HCT116 (cell line): ENCODE measurements at regions not wholly inside any gene's neighbourhood (a gene's known extent, or its start where the extent isn't known, plus 50 kb on each side); places are given as distances from the start of the nearest gene placed in this dataset.
A peak's percentile ranks its signal among the peaks of the same experiment; 100 is the strongest.

Experiments used
- ATAC-seq: fragments of 200-7000 bp; cut with Tn5 transposase; 2 replicates; pipeline ENCODE4 v1.9.1; 2020; ENCODE audit warnings: mild to moderate bottlenecking, moderate library complexity
- BruUV-seq: library from RNA; stranded (reverse); fragments of 400-500 nt; replicated peaks from 2 replicates; lab custom pipeline; 2021; lab: Mats Ljungman, UMichigan
- CTCF ChIA-PET: fragments of 300-600 bp; sonication (Branson Sonifier 250); formaldehyde crosslinking; loops from one replicate; lab custom pipeline; 2021; ENCODE audit warnings: antibody characterized with exemption; lab: Charles Lee
- POLR2A ChIA-PET: fragments of 300-600, 350-600 bp; sonication (Branson Sonifier 250); formaldehyde crosslinking; loops from one replicate; lab custom pipeline; 2021; ENCODE audit warnings: antibody characterized with exemption; lab: Charles Lee
- RAD21 ChIA-PET, 2 experiments: fragments of 300-600 bp; sonication (Branson Sonifier 250); formaldehyde crosslinking; loops; one replicate each; lab custom pipeline; 2023; ENCODE audit warnings: low total read pairs in 2 of 2; ENCODE audit not compliant: uncharacterized antibody in 2 of 2, unreplicated experiment in 2 of 2, low non-redundant PET in 1 of 2; lab: Charles Lee
- DNase-seq: peaks from one replicate; pipeline ENCODE4 v3.0.0-alpha.2; 2010; ENCODE audit warnings: low read depth, low spot score
- H2AFZ ChIP-seq: fragments of 200-600 bp; shearing (Covaris generic), sonication (generic); 2 replicates; pipeline ENCODE4 v1.6.1; 2017; ENCODE audit warnings: low read depth, mixed run types, mixed read lengths, antibody characterized with exemption, low read length; ENCODE audit not compliant: poor library complexity, severe bottlenecking
- H3K27ac ChIP-seq: 2 replicates; pipeline ENCODE4 v1.5.1; 2012; ENCODE audit warnings: low read depth, low read length
- H3K27me3 ChIP-seq: fragments of 200-600 bp; sonication (generic); 2 replicates; pipeline ENCODE4 v1.6.1; 2016; ENCODE audit warnings: mixed run types, low read length, mixed read lengths; ENCODE audit not compliant: insufficient read depth
- H3K36me3 ChIP-seq, 2 experiments: fragments of 200-500 bp in 1 of 2; fragments of 200-600 bp in 1 of 2; sonication (Bioruptor generic) in 1 of 2; sonication (generic) in 1 of 2; 2 replicates each; pipeline versions ENCODE4 v1.5.1 to v1.6.1; 2014 to 2016; ENCODE audit warnings: low read length in 2 of 2, inconsistent platforms in 1 of 2, mixed read lengths in 1 of 2, mixed run types in 1 of 2; ENCODE audit not compliant: insufficient read depth in 2 of 2, control insufficient read depth in 1 of 2
- H3K4me1 ChIP-seq, 2 experiments: fragments of 200-600 bp in 1 of 2; sonication (generic) in 1 of 2; 2 replicates each; pipeline versions ENCODE4 v1.5.1 to v1.6.1; 2012 to 2017; ENCODE audit warnings: low read length in 2 of 2, inconsistent platforms in 1 of 2, mild to moderate bottlenecking in 1 of 2, mixed read lengths in 1 of 2, mixed run types in 1 of 2, moderate library complexity in 1 of 2; ENCODE audit not compliant: insufficient read depth in 2 of 2, control insufficient read depth in 1 of 2
- H3K4me2 ChIP-seq: fragments of 200-600 bp; sonication (generic); 2 replicates; pipeline ENCODE4 v1.6.1; 2017; ENCODE audit warnings: mixed run types, low read length, mixed read lengths
- H3K4me3 ChIP-seq, 2 experiments: fragments of 200-600 bp in 1 of 2; sonication (generic) in 1 of 2; replicated peaks in 1 of 2; 2 replicates each; pipeline ENCODE4 v1.5.1; 2011 to 2016; ENCODE audit warnings: low read length in 2 of 2, control low read depth in 1 of 2, low read depth in 1 of 2, mild to moderate bottlenecking in 1 of 2, mixed read lengths in 1 of 2, mixed run types in 1 of 2
- H3K79me2 ChIP-seq: fragments of 200-600 bp; sonication (generic); 2 replicates; pipeline ENCODE4 v1.6.1; 2017; ENCODE audit warnings: mild to moderate bottlenecking, mixed run types, low read length, moderate library complexity, mixed read lengths; ENCODE audit not compliant: insufficient read depth
- H3K9ac ChIP-seq: fragments of 200-600 bp; sonication (generic); 2 replicates; pipeline ENCODE4 v1.6.1; 2016; ENCODE audit warnings: low read length, mixed read lengths
- H3K9me2 ChIP-seq: fragments of 200-600 bp; sonication (generic), shearing (Covaris generic); 2 replicates; pipeline ENCODE4 v1.6.1; 2017; ENCODE audit warnings: mixed run types, mild to moderate bottlenecking, moderate library complexity; ENCODE audit not compliant: insufficient read depth
- H3K9me3 ChIP-seq, 2 experiments: fragments of 200-500 bp in 1 of 2; fragments of 200-600 bp in 1 of 2; sonication (Bioruptor generic) in 1 of 2; sonication (generic) in 1 of 2; 2 replicates each; pipeline ENCODE4 v1.6.1; 2014 to 2017; ENCODE audit warnings: low read length in 2 of 2, mixed read lengths in 2 of 2, inconsistent platforms in 1 of 2, low read depth in 1 of 2, mild to moderate bottlenecking in 1 of 2, mixed run types in 1 of 2, moderate library complexity in 1 of 2; ENCODE audit not compliant: control insufficient read depth in 1 of 2, insufficient read depth in 1 of 2
- H4K20me1 ChIP-seq: fragments of 200-600 bp; sonication (generic), shearing (Covaris generic); 2 replicates; pipeline ENCODE4 v1.6.1; 2017; ENCODE audit warnings: mixed run types, mild to moderate bottlenecking, moderate library complexity; ENCODE audit not compliant: insufficient read depth
- CBX3 ChIP-seq: IDR thresholded peaks from 2 replicates; pipeline ENCODE4 v1.6.1; 2012; ENCODE audit warnings: low read depth
- CTCF ChIP-seq, 3 experiments: fragments of 200-600 bp in 1 of 3; sonication (generic) in 1 of 3; IDR thresholded peaks in 2 of 3; conservative IDR thresholded peaks in 1 of 3; 2 replicates each; pipeline ENCODE4 v1.5.1; 2012 to 2017; ENCODE audit warnings: low read depth in 2 of 3, low read length in 2 of 3, antibody characterized with exemption in 1 of 3, borderline replicate concordance in 1 of 3, control low read depth in 1 of 3, mild to moderate bottlenecking in 1 of 3, mixed read lengths in 1 of 3, mixed run types in 1 of 3, moderate library complexity in 1 of 3; ENCODE audit not compliant: insufficient read depth in 1 of 3
- EZH2 ChIP-seq: fragments of 200-600 bp; sonication (generic); IDR thresholded peaks from 2 replicates; pipeline ENCODE4 v1.6.1; 2017; ENCODE audit warnings: antibody characterized with exemption, mixed run types
- EZH2phosphoT487 ChIP-seq: fragments of 200-600 bp; IDR thresholded peaks from 2 replicates; pipeline ENCODE4 v1.6.1; 2018; ENCODE audit warnings: antibody characterized with exemption, borderline replicate concordance
- RAD21 ChIP-seq: IDR thresholded peaks from 2 replicates; pipeline ENCODE4 v1.6.1; 2012; ENCODE audit warnings: low read depth, mild to moderate bottlenecking
- SIN3A ChIP-seq: IDR thresholded peaks from 2 replicates; pipeline ENCODE4 v1.6.1; 2012; ENCODE audit warnings: low read depth
- intact Hi-C: fragments of 100-400 bp; cut with micrococcal nuclease; formaldehyde crosslinking; loops from 2 replicates; pipeline ENCODE4 v1.10.0; 2022

GRCh38 chr10:123583639-123584418, 82.3 kb upstream of the GPR26 start:
- Histone ChIP-seq H3K36me3 (no peaks in the 10 kb centered on the region), H3K4me1 (peaks cover 0 to 3% of the 10 kb centered on the region in 2 experiments; a peak in 2 of 4 replicates), H3K9me2 (no peaks in the 10 kb centered on the region), H4K20me1 (no peaks in the 10 kb centered on the region), H3K79me2 (no peaks in the 10 kb centered on the region), H3K27ac (no peak overlapping the region), H3K4me3 (no peak overlapping the region), H2AFZ (peak overlapping the region; percentile 74), H3K27me3 (peaks cover 46% of the 10 kb centered on the region), H3K9ac (no peak overlapping the region), H3K4me2 (peak overlapping the region; percentile 6; the same call in 1 of the 2 replicates), H3K9me3 (no peaks in the 10 kb centered on the region)
- DNase-seq (peak; percentile 63), ATAC-seq (peak; percentile 80)
- BruUV-seq, result no TSS peak
- ChIA-PET CTCF (interaction anchor here (0.8 to 2.9 kb wide), 9 partner anchors 10 to 391 kb away, joined by 3 to 25 read pairs (median 11); no protein-coding TSS in a partner anchor), POLR2A (no interaction called here), RAD21 (no interaction called here)
- intact Hi-C loops, result loop anchor here (1.0 to 5.0 kb wide), 6 partner anchors 58 to 1158 kb away; partner anchors contain the start of gene FAM53B
- TF ChIP-seq EZH2phosphoT487 (peak; percentile 95; the same call in 1 of the 2 replicates), SIN3A (no peak), RAD21 (peak; percentile 92), CTCF (IDR thresholded peaks at IDR 0.05 in 2 of 3, conservative IDR thresholded peaks at IDR 0.05 in 1 of 3; ENCODE audit: borderline replicate concordance in 1 of 3, insufficient read depth in 1 of 3, low read depth in 2 of 3, low read length in 2 of 3) (peak; percentile 91 to 99 (median 97)), EZH2 (peak; percentile 98), CBX3 (no peak)
